Esophagus muscularis mucosa (tissue), 4 donors: ENCODE measurements at regions not wholly inside any gene's neighbourhood (a gene's known extent, or its start where the extent isn't known, plus 50 kb on each side); places are given as distances from the start of the nearest gene placed in this dataset.

Experiments
- DNase-seq: peaks from one replicate; pipeline ENCODE4 v3.0.0-alpha.2; 2017; ENCODE audit errors: extremely low spot score
- H3K27ac ChIP-seq, 4 donors: fragments of 200-600 bp; sonication (generic); replicated peaks in 1 of 4; 1 replicate in 3 of 4; 2 replicates in 1 of 4; pipeline ENCODE4 v1.5.1; 2016 to 2019; ENCODE audit warnings: mild to moderate bottlenecking in 1 of 4
- H3K27me3 ChIP-seq, 4 donors: fragments of 200-600 bp; sonication (generic); one replicate each; pipeline versions ENCODE4 v1.5.1 to v1.6.0; 2016 to 2019
- H3K36me3 ChIP-seq, 4 donors: fragments of 200-600 bp; sonication (generic); one replicate each; pipeline ENCODE4 v1.5.1; 2016 to 2019
- H3K4me1 ChIP-seq, 4 donors: fragments of 200-600 bp; sonication (generic); one replicate each; pipeline ENCODE4 v1.5.1; 2016 to 2019
- H3K4me3 ChIP-seq, 4 donors: fragments of 200-600 bp; sonication (generic); 1 replicate in 2 of 4; 2 replicates in 2 of 4; pipeline ENCODE4 v1.5.1; 2016 to 2019; ENCODE audit warnings: mild to moderate bottlenecking in 4 of 4, moderate library complexity in 1 of 4
- H3K9me3 ChIP-seq, 4 donors: fragments of 200-600 bp; sonication (generic); 1 replicate in 3 of 4; 2 replicates in 1 of 4; pipeline ENCODE4 v1.5.1; 2016 to 2019
- CTCF ChIP-seq, 3 experiments: fragments of 200-600 bp in 2 of 3; fragments of 450-650 bp in 1 of 3; sonication (generic) in 2 of 3; IDR thresholded peaks; one replicate each; pipeline ENCODE4 v1.5.1; 2017 to 2019; ENCODE audit warnings: antibody characterized with exemption in 3 of 3, mild to moderate bottlenecking in 2 of 3, moderate library complexity in 1 of 3
- EP300 ChIP-seq: sonication (generic); formaldehyde crosslinking; IDR thresholded peaks from one replicate; pipeline ENCODE4 v1.6.1; 2017; ENCODE audit warnings: antibody characterized with exemption
- POLR2A ChIP-seq: fragments of 450-650 bp; IDR thresholded peaks from one replicate; pipeline ENCODE4 v1.6.1; 2017; ENCODE audit warnings: antibody characterized with exemption, moderate library complexity, mild to moderate bottlenecking, low read depth
- POLR2AphosphoS5 ChIP-seq, 2 donors: sonication (generic); formaldehyde crosslinking; IDR thresholded peaks; one replicate each; pipeline ENCODE4 v1.6.1; 2017; ENCODE audit warnings: antibody characterized with exemption in 2 of 2
- WGBS: methylation state at CpG from one replicate; pipeline ENCODE4 v1.1.5; 2018; 5-methylcytosine and 5-hydroxymethylcytosine counted together
- intact Hi-C: fragments of 100-400 bp; cut with DNase I; formaldehyde crosslinking; loops from one replicate; pipeline ENCODE4 v1.15.1; 2023

GRCh38 chr12:111107392-111108178, 187.2 kb upstream of the MYL2 start:
- intact Hi-C loops = no loop called here
- H3K9me3 ChIP-seq = peaks cover 0 to 13% (median 5%) of the 10 kb centered on the region in 4 donors
- no peak overlapping the region for H3K27ac ChIP-seq
- no peak for DNase-seq
- H3K27me3 ChIP-seq = peaks cover 0 to 9% (median 0%) of the 10 kb centered on the region in 4 donors
- TF ChIP-seq POLR2AphosphoS5 (IDR thresholded peaks at IDR 0.05) = no peak
- no peak for TF ChIP-seq EP300
- no peak for TF ChIP-seq CTCF (IDR thresholded peaks at IDR 0.05)
- no peak for TF ChIP-seq POLR2A
- no peaks in the 10 kb centered on the region for H3K36me3 ChIP-seq
- H3K4me3 ChIP-seq = no peak overlapping the region
- 67% methylated on average over 6 of the region's 6 CpGs for WGBS
- no peaks in the 10 kb centered on the region for H3K4me1 ChIP-seq

GRCh38 chr12:111105294-111105693, 184.9 kb upstream of the MYL2 start:
- Histone ChIP-seq H3K27me3 (peaks cover 0 to 9% (median 0%) of the 10 kb centered on the region in 4 donors), H3K27ac (no peak overlapping the region), H3K9me3 (peaks cover 0 to 13% (median 5%) of the 10 kb centered on the region in 4 donors), H3K36me3 (no peaks in the 10 kb centered on the region), H3K4me1 (no peaks in the 10 kb centered on the region), H3K4me3 (no peak overlapping the region)
- intact Hi-C loops = no loop called here
- no peak for DNase-seq
- TF ChIP-seq CTCF (IDR thresholded peaks at IDR 0.05) (no peak), POLR2A (no peak), EP300 (no peak), POLR2AphosphoS5 (IDR thresholded peaks at IDR 0.05) (no peak)
- WGBS = 73% methylated on average over 6 of the region's 6 CpGs

GRCh38 chr12:111103583-111103982, 183.2 kb upstream of the MYL2 start:
- no peaks in the 10 kb centered on the region for H3K4me1 ChIP-seq
- no peak for DNase-seq
- H3K27me3 ChIP-seq = peaks cover 0 to 20% (median 0%) of the 10 kb centered on the region in 4 donors
- WGBS = 79% methylated on average over 2 of the region's 2 CpGs
- no peaks in the 10 kb centered on the region for H3K36me3 ChIP-seq
- no peak overlapping the region for H3K27ac ChIP-seq
- intact Hi-C loops = no loop called here
- H3K9me3 ChIP-seq = peaks cover 0 to 11% (median 5%) of the 10 kb centered on the region in 4 donors
- H3K4me3 ChIP-seq = no peak overlapping the region
- TF ChIP-seq CTCF (IDR thresholded peaks at IDR 0.05) (no peak), EP300 (no peak), POLR2A (no peak), POLR2AphosphoS5 (IDR thresholded peaks at IDR 0.05) (no peak)

- intact Hi-C loops = no loop called here
- no peak for DNase-seq
- no peaks in the 10 kb centered on the region for H3K4me1 ChIP-seq
- no peak overlapping the region for H3K27ac ChIP-seq
- H3K9me3 ChIP-seq = no peaks in the 10 kb centered on the region
- WGBS = 80% methylated on average over 5 of the region's 14 CpGs
- no peak overlapping the region for H3K4me3 ChIP-seq
- H3K36me3 ChIP-seq = no peaks in the 10 kb centered on the region
- H3K27me3 ChIP-seq = peaks cover 0 to 34% (median 0%) of the 10 kb centered on the region in 4 donors
- no peak for TF ChIP-seq EP300
- TF ChIP-seq POLR2A = no peak
- no peak for TF ChIP-seq POLR2AphosphoS5 (IDR thresholded peaks at IDR 0.05)
- no peak for TF ChIP-seq CTCF (IDR thresholded peaks at IDR 0.05)
Observed at GRCh38 chr12:111102102-111102739, 181.8 kb upstream of the MYL2 start.
